ENCODE measurements at regions not wholly inside any gene's neighbourhood (a gene's known extent, or its start where the extent isn't known, plus 50 kb on each side); places are given as distances from the start of the nearest gene placed in this dataset.

GRCh38 chr7:82595176-82595575 is 151.6 kb upstream of the CACNA2D1 start:
- no peaks in the 10 kb centered on the region for H3K36me3 ChIP-seq
- peaks cover 0 to 8% (median 0%) of the 10 kb centered on the region in 4 donors for H3K4me1 ChIP-seq
- intact Hi-C loops (cut with DNase I; ENCODE audit: low total_unique reads) = no loop called here
- H3K27ac ChIP-seq = no peak overlapping the region
- H3K4me3 ChIP-seq = no peak overlapping the region
- TF ChIP-seq CTCF (IDR thresholded peaks at IDR 0.05) = no peak
- H3K9me3 ChIP-seq = no peaks in the 10 kb centered on the region
- H3K27me3 ChIP-seq = no peaks in the 10 kb centered on the region
- no peak for DNase-seq

DNA sequence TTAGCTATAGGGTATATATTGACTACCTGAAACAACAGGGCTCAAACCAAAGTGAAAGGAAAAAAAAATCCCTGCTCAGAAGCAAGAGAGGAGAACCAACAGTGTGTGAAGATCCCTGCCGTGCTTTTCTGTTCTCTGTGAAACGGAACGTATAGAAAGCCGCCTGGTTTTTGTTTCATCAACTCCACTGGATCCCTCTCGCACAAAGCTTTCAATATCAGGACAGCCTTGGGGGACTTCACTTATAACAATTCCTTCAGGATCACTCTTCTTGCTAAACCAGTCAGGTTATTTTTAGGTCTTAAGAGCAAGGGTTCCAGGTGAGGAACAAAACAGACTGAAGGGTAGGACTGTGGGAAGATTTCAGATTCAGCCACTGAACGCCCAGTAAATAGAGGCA is 151.1 kb upstream of the CACNA2D1 start:
- intact Hi-C loops (cut with DNase I; ENCODE audit: low total_unique reads) = no loop called here
- Histone ChIP-seq H3K4me3 (no peak overlapping the region), H3K36me3 (no peaks in the 10 kb centered on the region), H3K9me3 (no peaks in the 10 kb centered on the region), H3K27ac (no peak overlapping the region), H3K27me3 (no peaks in the 10 kb centered on the region), H3K4me1 (peaks cover 0 to 8% (median 0%) of the 10 kb centered on the region in 4 donors)
- no peak for DNase-seq
- TF ChIP-seq CTCF (IDR thresholded peaks at IDR 0.05) = no peak

- H3K36me3 ChIP-seq = no peaks in the 10 kb centered on the region
- H3K9me3 ChIP-seq = no peaks in the 10 kb centered on the region
- intact Hi-C loops (cut with DNase I; ENCODE audit: low total_unique reads) = no loop called here
- H3K4me3 ChIP-seq = no peak overlapping the region
- DNase-seq = no peak
- no peak for TF ChIP-seq CTCF (IDR thresholded peaks at IDR 0.05)
- peaks cover 0 to 8% (median 0%) of the 10 kb centered on the region in 4 donors for H3K4me1 ChIP-seq
- H3K27me3 ChIP-seq = no peaks in the 10 kb centered on the region
- no peak overlapping the region for H3K27ac ChIP-seq
These were observed 150.2 kb upstream of the CACNA2D1 start for GRCh38 chr7:82593780-82594179.

- H3K27ac ChIP-seq = no peak overlapping the region
- no peak overlapping the region for H3K4me3 ChIP-seq
- H3K36me3 ChIP-seq = no peaks in the 10 kb centered on the region
- H3K9me3 ChIP-seq = no peaks in the 10 kb centered on the region
- H3K4me1 ChIP-seq = peaks cover 0 to 8% (median 0%) of the 10 kb centered on the region in 4 donors
- no peaks in the 10 kb centered on the region for H3K27me3 ChIP-seq
- intact Hi-C loops (cut with DNase I; ENCODE audit: low total_unique reads) = no loop called here
- TF ChIP-seq CTCF (IDR thresholded peaks at IDR 0.05) = no peak
- no peak for DNase-seq
These were observed 148.8 kb upstream of the CACNA2D1 start for GRCh38 chr7:82592416-82592815.

DNA sequence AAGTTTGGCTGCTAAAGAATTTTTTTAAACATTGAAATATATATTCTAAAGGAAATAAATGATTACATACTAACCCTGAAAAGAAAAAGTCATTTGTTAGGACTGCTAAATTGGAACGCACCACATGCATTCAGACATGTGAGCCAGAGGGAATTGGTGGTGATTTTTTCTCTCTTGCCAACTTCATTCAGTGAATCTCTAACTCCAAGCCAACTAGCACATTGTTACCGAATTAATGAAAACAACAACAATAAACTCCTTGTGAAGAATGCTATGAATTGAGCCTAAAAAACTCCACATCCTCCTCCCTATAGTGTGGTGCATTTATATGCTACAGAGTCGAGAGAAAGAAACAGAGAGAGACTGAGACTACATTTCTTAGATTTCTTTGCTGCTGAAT is 135.5 kb upstream of the CACNA2D1 start:
- peaks cover 0 to 8% (median 4%) of the 10 kb centered on the region in 4 donors for H3K4me1 ChIP-seq
- H3K4me3 ChIP-seq = no peak overlapping the region
- intact Hi-C loops (cut with DNase I; ENCODE audit: low total_unique reads) = loop anchor here (10.0 kb wide), 2 partner anchors 344 to 1084 kb away; no protein-coding TSS in a partner anchor
- H3K27ac ChIP-seq = no peak overlapping the region
- no peak for DNase-seq
- H3K9me3 ChIP-seq = no peaks in the 10 kb centered on the region
- no peak for TF ChIP-seq CTCF (IDR thresholded peaks at IDR 0.05)
- H3K36me3 ChIP-seq = no peaks in the 10 kb centered on the region
- no peaks in the 10 kb centered on the region for H3K27me3 ChIP-seq

GRCh38 chr7:82578430-82578829 is 134.9 kb upstream of the CACNA2D1 start:
- no peak for TF ChIP-seq CTCF (IDR thresholded peaks at IDR 0.05)
- intact Hi-C loops (cut with DNase I; ENCODE audit: low total_unique reads) = loop anchor here (10.0 kb wide), 2 partner anchors 344 to 1084 kb away; no protein-coding TSS in a partner anchor
- peaks cover 0 to 8% (median 4%) of the 10 kb centered on the region in 4 donors for H3K4me1 ChIP-seq
- DNase-seq = no peak
- H3K9me3 ChIP-seq = no peaks in the 10 kb centered on the region
- H3K27me3 ChIP-seq = no peaks in the 10 kb centered on the region
- no peaks in the 10 kb centered on the region for H3K36me3 ChIP-seq
- no peak overlapping the region for H3K4me3 ChIP-seq
- H3K27ac ChIP-seq = no peak overlapping the region

Measured in tibial artery (tissue), 4 donors.